ENCODE measurements at regions not wholly inside any gene's neighbourhood (a gene's known extent, or its start where the extent isn't known, plus 50 kb on each side); places are given as distances from the start of the nearest gene placed in this dataset.

DNA sequence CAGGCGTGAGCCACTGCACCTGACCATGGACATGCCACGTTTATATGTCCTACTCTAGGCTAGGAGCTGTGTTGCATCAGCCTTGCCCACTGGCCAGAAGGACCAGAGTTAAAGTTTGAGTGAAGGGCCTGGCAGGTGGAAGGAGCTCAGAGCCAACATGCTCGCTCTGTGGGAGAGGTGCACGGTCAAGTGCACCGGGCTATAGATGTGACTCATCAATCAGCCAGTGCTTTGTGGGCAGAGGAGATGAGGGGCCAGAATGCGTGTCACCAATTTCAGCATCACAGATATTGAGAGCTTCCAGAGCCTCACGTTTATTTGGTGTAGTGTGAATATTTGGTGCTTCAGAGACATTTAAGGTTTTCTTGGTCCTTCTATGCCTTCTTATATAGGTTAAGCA lies 137.3 kb upstream of the KBTBD8 start:
- H2AK5ac ChIP-seq (ENCODE audit: low read depth, low read length), result no peak overlapping the region
- H3K4me3 ChIP-seq (ENCODE audit: low read length in 2 of 2), result no peak overlapping the region
- no peak overlapping the region for H2BK15ac ChIP-seq (ENCODE audit: low read length)
- H3K14ac ChIP-seq (ENCODE audit: low read length), result no peak overlapping the region
- no peak overlapping the region for H3K18ac ChIP-seq (ENCODE audit: low read length)
- H3K9ac ChIP-seq (ENCODE audit: low read depth, low read length, poor library complexity), result no peak overlapping the region
- peaks cover 0 to 3% of the 10 kb centered on the region in 2 donors for H3K9me3 ChIP-seq (replicated peaks in 1 of 2; ENCODE audit: control insufficient read depth in 2 of 2, insufficient read depth in 1 of 2, low read depth in 1 of 2, low read length in 2 of 2)
- no peaks in the 10 kb centered on the region for H3K79me1 ChIP-seq (ENCODE audit: low read depth, low read length)
- no peak overlapping the region for H3K4ac ChIP-seq (ENCODE audit: low read length)
- no CpG with 5 or more reads among the region's 7 CpGs for WGBS, 2 donors (ENCODE audit: extremely low coverage in 2 of 2, insufficient read length in 2 of 2, insufficient replicate concordance in 1 of 2)
- no peak for DNase-seq (ENCODE audit: low spot score)
- H3K4me1 ChIP-seq (ENCODE audit: control insufficient read depth in 2 of 2, insufficient read depth in 1 of 2, low read depth in 1 of 2, low read length in 2 of 2), result no peaks in the 10 kb centered on the region
- H3K27ac ChIP-seq (replicated peaks; ENCODE audit: low read length), result no peak overlapping the region
- no peak overlapping the region for H2AFZ ChIP-seq (ENCODE audit: low read length)
- H3K23ac ChIP-seq (ENCODE audit: low read depth, low read length, poor library complexity), result no peak overlapping the region
- no peak overlapping the region for H3K4me2 ChIP-seq (ENCODE audit: insufficient read depth, low read length, poor library complexity, severe bottlenecking)
- no peaks in the 10 kb centered on the region for H3K27me3 ChIP-seq (ENCODE audit: control insufficient read depth in 3 of 3, insufficient read depth in 3 of 3, low read depth in 1 of 3, low read length in 3 of 3)
- H3K36me3 ChIP-seq (replicated peaks in 1 of 2; ENCODE audit: control insufficient read depth in 2 of 2, insufficient read depth in 2 of 2, low read length in 2 of 2), result no peaks in the 10 kb centered on the region
- no peak overlapping the region for H2BK12ac ChIP-seq (ENCODE audit: low read length)
- H4K8ac ChIP-seq (ENCODE audit: low read depth, low read length), result no peak overlapping the region
- H2BK5ac ChIP-seq (ENCODE audit: low read length), result no peak overlapping the region
- no peak overlapping the region for H2BK120ac ChIP-seq (ENCODE audit: low read depth, low read length)
- no peak overlapping the region for H4K91ac ChIP-seq (ENCODE audit: low read depth, low read length, poor library complexity)

DNA sequence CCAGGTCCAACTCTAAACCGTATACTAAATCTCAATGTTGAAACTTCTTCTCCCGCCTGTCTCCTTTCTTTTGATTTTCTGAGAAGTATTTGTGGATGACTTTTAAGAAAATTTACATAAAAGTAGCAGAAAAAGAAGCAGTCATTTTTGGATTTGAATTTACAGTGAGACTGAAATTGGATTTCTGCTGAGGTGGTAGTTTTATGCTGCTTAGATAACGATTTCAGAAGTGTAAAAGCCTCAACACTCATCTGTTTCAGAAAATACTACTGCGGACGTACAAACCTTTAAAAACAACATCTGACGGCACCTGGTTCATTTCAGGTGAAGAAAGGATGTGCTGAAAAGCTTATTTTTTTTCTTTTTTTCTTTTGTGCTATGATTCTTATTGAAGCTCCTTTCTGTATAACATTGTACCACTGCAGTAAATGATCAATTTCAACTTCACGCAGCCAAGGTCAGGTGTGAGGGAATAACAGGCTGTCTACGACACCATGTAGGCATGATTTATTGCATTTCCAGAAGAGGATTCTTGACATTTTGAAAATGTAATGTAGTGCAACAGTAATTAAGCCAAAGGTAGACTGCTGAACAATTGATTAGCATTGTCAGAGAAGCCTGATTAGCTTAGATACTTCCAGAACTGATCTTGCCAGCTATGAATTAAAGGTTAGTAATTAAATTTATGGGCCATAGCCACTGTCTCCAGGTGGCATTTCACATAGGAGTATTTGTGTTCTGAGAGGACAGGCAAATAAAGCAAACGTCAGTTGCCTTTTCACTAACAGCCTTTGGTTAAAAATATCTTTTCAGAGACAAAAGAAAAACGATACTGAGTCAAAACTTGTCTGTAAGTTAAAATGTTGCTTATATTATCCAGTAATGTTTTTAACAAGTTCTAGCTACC lies 134.6 kb upstream of the KBTBD8 start:
- no peak overlapping the region for H4K91ac ChIP-seq (ENCODE audit: low read depth, low read length, poor library complexity)
- DNase-seq (ENCODE audit: low spot score), result no peak
- no peaks in the 10 kb centered on the region for H3K79me1 ChIP-seq (ENCODE audit: low read depth, low read length)
- no peak overlapping the region for H2BK15ac ChIP-seq (ENCODE audit: low read length)
- H2AK5ac ChIP-seq (ENCODE audit: low read depth, low read length), result no peak overlapping the region
- H3K14ac ChIP-seq (ENCODE audit: low read length), result no peak overlapping the region
- H3K9ac ChIP-seq (ENCODE audit: low read depth, low read length, poor library complexity), result no peak overlapping the region
- WGBS, 2 donors (ENCODE audit: extremely low coverage in 2 of 2, insufficient read length in 2 of 2, insufficient replicate concordance in 1 of 2), result no CpG with 5 or more reads among the region's 10 CpGs
- no peak overlapping the region for H3K4me3 ChIP-seq (ENCODE audit: low read length in 2 of 2)
- peaks cover 0 to 3% of the 10 kb centered on the region in 2 donors for H3K9me3 ChIP-seq (replicated peaks in 1 of 2; ENCODE audit: control insufficient read depth in 2 of 2, insufficient read depth in 1 of 2, low read depth in 1 of 2, low read length in 2 of 2)
- H2BK12ac ChIP-seq (ENCODE audit: low read length), result no peak overlapping the region
- H3K23ac ChIP-seq (ENCODE audit: low read depth, low read length, poor library complexity), result no peak overlapping the region
- no peak overlapping the region for H2AFZ ChIP-seq (ENCODE audit: low read length)
- no peak overlapping the region for H2BK120ac ChIP-seq (ENCODE audit: low read depth, low read length)
- no peak overlapping the region for H4K8ac ChIP-seq (ENCODE audit: low read depth, low read length)
- H3K18ac ChIP-seq (ENCODE audit: low read length), result no peak overlapping the region
- H2BK5ac ChIP-seq (ENCODE audit: low read length), result no peak overlapping the region
- no peaks in the 10 kb centered on the region for H3K36me3 ChIP-seq (replicated peaks in 1 of 2; ENCODE audit: control insufficient read depth in 2 of 2, insufficient read depth in 2 of 2, low read length in 2 of 2)
- no peaks in the 10 kb centered on the region for H3K4me1 ChIP-seq (ENCODE audit: control insufficient read depth in 2 of 2, insufficient read depth in 1 of 2, low read depth in 1 of 2, low read length in 2 of 2)
- H3K27ac ChIP-seq (replicated peaks; ENCODE audit: low read length), result no peak overlapping the region
- H3K4me2 ChIP-seq (ENCODE audit: insufficient read depth, low read length, poor library complexity, severe bottlenecking), result no peak overlapping the region
- H3K4ac ChIP-seq (ENCODE audit: low read length), result no peak overlapping the region
- no peaks in the 10 kb centered on the region for H3K27me3 ChIP-seq (ENCODE audit: control insufficient read depth in 3 of 3, insufficient read depth in 3 of 3, low read depth in 1 of 3, low read length in 3 of 3)

DNA sequence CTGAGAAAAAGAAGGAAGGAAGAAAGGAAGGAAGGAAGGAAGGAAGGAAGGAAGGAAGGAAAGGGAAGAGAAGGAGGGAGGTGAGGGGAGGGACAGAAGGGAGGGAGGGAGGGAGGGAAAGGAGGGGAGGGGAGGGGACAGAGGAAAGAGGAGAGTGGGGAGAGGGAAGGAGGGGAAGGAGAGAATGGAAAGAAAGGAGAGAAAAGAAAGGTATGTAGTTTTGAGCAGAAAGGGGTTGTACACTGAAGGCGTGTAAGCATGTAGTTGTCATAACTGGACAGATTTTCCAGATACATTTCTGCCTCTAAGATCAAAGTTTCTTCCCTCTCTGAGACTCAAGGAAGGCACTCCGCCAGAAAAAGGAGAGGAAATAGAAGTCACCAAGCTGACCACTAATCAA lies 113.4 kb upstream of the KBTBD8 start:
- no CpG with 5 or more reads among the region's 2 CpGs for WGBS, 2 donors (ENCODE audit: extremely low coverage in 2 of 2, insufficient read length in 2 of 2, insufficient replicate concordance in 1 of 2)
- H2AK5ac ChIP-seq (ENCODE audit: low read depth, low read length), result no peak overlapping the region

DNA sequence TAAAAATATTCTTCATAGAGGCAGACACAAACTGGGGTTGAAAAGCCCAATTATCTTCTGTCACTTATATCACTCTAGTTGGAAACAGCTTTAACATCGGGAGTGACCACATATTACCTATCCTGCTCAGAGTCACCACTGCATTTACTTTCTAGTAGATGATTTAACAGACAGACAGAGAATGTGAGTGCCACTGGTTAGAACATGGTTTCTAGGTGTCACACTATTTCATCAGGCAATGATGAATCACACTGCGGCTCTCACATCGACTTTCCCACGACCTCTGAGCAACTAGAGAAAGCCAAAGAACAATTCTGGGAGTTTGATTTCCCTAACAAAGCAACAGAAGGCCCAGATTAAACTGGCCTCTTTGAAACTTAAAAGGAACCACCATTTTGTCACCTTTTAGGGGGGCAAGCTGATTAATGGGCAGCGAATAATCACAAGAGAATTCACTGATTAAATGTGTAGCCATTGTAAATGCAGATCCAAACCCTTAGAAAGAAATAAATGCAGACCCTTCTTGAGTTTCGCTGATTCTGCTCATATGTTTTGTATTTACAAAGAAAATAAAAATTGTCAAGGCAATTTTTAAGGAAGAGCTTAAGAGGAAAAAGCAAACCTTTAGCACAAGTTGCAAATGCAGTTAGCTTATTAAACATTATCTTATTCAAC lies 112.6 kb upstream of the KBTBD8 start:
- Histone ChIP-seq H2BK15ac (ENCODE audit: low read length) (no peak overlapping the region), H2AK5ac (ENCODE audit: low read depth, low read length) (no peak overlapping the region), H3K4ac (ENCODE audit: low read length) (no peak overlapping the region), H3K79me1 (ENCODE audit: low read depth, low read length) (no peaks in the 10 kb centered on the region), H3K23ac (ENCODE audit: low read depth, low read length, poor library complexity) (no peak overlapping the region), H4K91ac (ENCODE audit: low read depth, low read length, poor library complexity) (no peak overlapping the region), H2BK5ac (ENCODE audit: low read length) (no peak overlapping the region), H3K14ac (ENCODE audit: low read length) (no peak overlapping the region), H2AFZ (ENCODE audit: low read length) (peak overlapping the region; percentile 58), H2BK12ac (ENCODE audit: low read length) (no peak overlapping the region), H3K27ac (replicated peaks; ENCODE audit: low read length) (no peak overlapping the region), H3K36me3 (replicated peaks in 1 of 2; ENCODE audit: control insufficient read depth in 2 of 2, insufficient read depth in 2 of 2, low read length in 2 of 2) (no peaks in the 10 kb centered on the region), H3K18ac (ENCODE audit: low read length) (no peak overlapping the region), H3K4me2 (ENCODE audit: insufficient read depth, low read length, poor library complexity, severe bottlenecking) (no peak overlapping the region), H3K9ac (ENCODE audit: low read depth, low read length, poor library complexity) (no peak overlapping the region), H3K9me3 (replicated peaks in 1 of 2; ENCODE audit: control insufficient read depth in 2 of 2, insufficient read depth in 1 of 2, low read depth in 1 of 2, low read length in 2 of 2) (no peaks in the 10 kb centered on the region), H4K8ac (ENCODE audit: low read depth, low read length) (no peak overlapping the region), H2BK120ac (ENCODE audit: low read depth, low read length) (no peak overlapping the region), H3K27me3 (ENCODE audit: control insufficient read depth in 3 of 3, insufficient read depth in 3 of 3, low read depth in 1 of 3, low read length in 3 of 3) (no peaks in the 10 kb centered on the region), H3K4me3 (ENCODE audit: low read length in 2 of 2) (no peak overlapping the region), H3K4me1 (ENCODE audit: control insufficient read depth in 2 of 2, insufficient read depth in 1 of 2, low read depth in 1 of 2, low read length in 2 of 2) (peaks cover 4 to 16% of the 10 kb centered on the region in 2 donors)
- WGBS, 2 donors (ENCODE audit: extremely low coverage in 2 of 2, insufficient read length in 2 of 2, insufficient replicate concordance in 1 of 2), result no CpG with 5 or more reads among the region's 6 CpGs
- DNase-seq (ENCODE audit: low spot score), result no peak

More for the DNA sequence above, 113.4 kb upstream of the KBTBD8 start:
- Histone ChIP-seq H3K14ac (ENCODE audit: low read length) (no peak overlapping the region), H4K8ac (ENCODE audit: low read depth, low read length) (no peak overlapping the region), H3K4me2 (ENCODE audit: insufficient read depth, low read length, poor library complexity, severe bottlenecking) (no peak overlapping the region), H3K36me3 (replicated peaks in 1 of 2; ENCODE audit: control insufficient read depth in 2 of 2, insufficient read depth in 2 of 2, low read length in 2 of 2) (no peaks in the 10 kb centered on the region), H3K23ac (ENCODE audit: low read depth, low read length, poor library complexity) (no peak overlapping the region), H3K79me1 (ENCODE audit: low read depth, low read length) (no peaks in the 10 kb centered on the region), H3K9ac (ENCODE audit: low read depth, low read length, poor library complexity) (no peak overlapping the region), H3K4me3 (ENCODE audit: low read length in 2 of 2) (no peak overlapping the region), H2BK5ac (ENCODE audit: low read length) (no peak overlapping the region), H3K9me3 (replicated peaks in 1 of 2; ENCODE audit: control insufficient read depth in 2 of 2, insufficient read depth in 1 of 2, low read depth in 1 of 2, low read length in 2 of 2) (no peaks in the 10 kb centered on the region), H3K27me3 (ENCODE audit: control insufficient read depth in 3 of 3, insufficient read depth in 3 of 3, low read depth in 1 of 3, low read length in 3 of 3) (no peaks in the 10 kb centered on the region), H2BK120ac (ENCODE audit: low read depth, low read length) (no peak overlapping the region), H2BK15ac (ENCODE audit: low read length) (no peak overlapping the region), H4K91ac (ENCODE audit: low read depth, low read length, poor library complexity) (no peak overlapping the region), H3K4ac (ENCODE audit: low read length) (no peak overlapping the region), H2BK12ac (ENCODE audit: low read length) (no peak overlapping the region), H3K18ac (ENCODE audit: low read length) (no peak overlapping the region), H3K27ac (replicated peaks; ENCODE audit: low read length) (no peak overlapping the region), H3K4me1 (ENCODE audit: control insufficient read depth in 2 of 2, insufficient read depth in 1 of 2, low read depth in 1 of 2, low read length in 2 of 2) (peaks cover 4 to 9% of the 10 kb centered on the region in 2 donors), H2AFZ (ENCODE audit: low read length) (no peak overlapping the region)
- DNase-seq (ENCODE audit: low spot score), result no peak

Data from neuronal stem cell (in vitro differentiated cells).